Ovary (tissue), 7 donors: ENCODE measurements at regions not wholly inside any gene's neighbourhood (a gene's known extent, or its start where the extent isn't known, plus 50 kb on each side); places are given as distances from the start of the nearest gene placed in this dataset.
"Not testable (repeated sequence)": the region's sequence is repeated elsewhere in the genome, so short reads cannot be mapped to it uniquely, and the experiment has no call there.

Experiments
- DNase-seq, 5 donors: peaks; one replicate each; pipeline ENCODE4 v3.0.0-alpha.2; 2019 to 2020
- H3K27ac ChIP-seq, 2 donors: fragments of 200-600 bp; one replicate each; pipeline versions ENCODE4 v1.5.1 to v1.8.0; 2019 to 2022
- H3K27me3 ChIP-seq: fragments of 200-600 bp; one replicate; pipeline ENCODE4 v1.8.0; 2022
- H3K36me3 ChIP-seq: fragments of 200-600 bp; sonication (generic); one replicate; pipeline ENCODE4 v1.5.1; 2019
- H3K4me1 ChIP-seq: one replicate; pipeline ENCODE4 v1.8.1; 2013; ENCODE audit warnings: mild to moderate bottlenecking, moderate library complexity; ENCODE audit not compliant: insufficient read depth
- H3K4me3 ChIP-seq: fragments of 200-600 bp; sonication (generic); one replicate; pipeline ENCODE4 v1.5.1; 2017
- H3K9me3 ChIP-seq, 2 donors: fragments of 200-600 bp in 1 of 2; sonication (generic) in 1 of 2; one replicate each; pipeline versions ENCODE4 v1.5.1 to v1.8.1; 2013 to 2019; ENCODE audit warnings: mild to moderate bottlenecking in 1 of 2, moderate library complexity in 1 of 2
- CTCF ChIP-seq, 3 donors: fragments of 450-650 bp in 2 of 3; fragments of 200-600 bp in 1 of 3; IDR thresholded peaks; one replicate each; pipeline versions ENCODE4 v1.5.1 to v1.8.0; 2016 to 2022; ENCODE audit warnings: antibody characterized with exemption in 3 of 3, mild to moderate bottlenecking in 1 of 3
- EP300 ChIP-seq: sonication (generic); formaldehyde crosslinking; IDR thresholded peaks from one replicate; pipeline ENCODE4 v1.6.1; 2017; ENCODE audit warnings: antibody characterized with exemption
- POLR2A ChIP-seq: fragments of 450-650 bp; IDR thresholded peaks from one replicate; pipeline ENCODE4 v1.6.1; 2017; ENCODE audit warnings: antibody characterized with exemption, mild to moderate bottlenecking, moderate library complexity
- WGBS, 3 donors: extraction: QIAGEN DNeasy Blood & Tissue Kit in 1 of 3; methylation state at CpG; one replicate each; pipeline versions ENCODE4 v1.1.5 to v1.1.7; 2013 to 2017; 5-methylcytosine and 5-hydroxymethylcytosine counted together
- intact Hi-C, 4 donors: fragments of 100-400 bp; cut with DNase I; formaldehyde crosslinking; loops; one replicate each; pipeline versions ENCODE4 v1.11.0 to v1.15.1; 2022 to 2023
- donor health status: DM: no; HTN: no; CAD: no; lungs with moderate emphysema.
- donor health status: DM: no; HTN: no; CAD: no.
- donor health status: Bipolar disorder and iron deficiency.
- donor health status: DM: no; HTN: no; CAD: no.
- donor health status: DM: yes; HTN: yes; CAD: no.

GRCh38 chr2:8249769-8250168 lies 432.1 kb upstream of the ID2 start:
- no peak for TF ChIP-seq EP300
- no peak for TF ChIP-seq CTCF (IDR thresholded peaks at IDR 0.05)
- TF ChIP-seq POLR2A = no peak
- DNase-seq = no peak
- 58 to 88% (median 70%) methylated on average over 2 of the region's 2 CpGs for WGBS, 3 donors
- Histone ChIP-seq H3K36me3 (no peaks in the 10 kb centered on the region), H3K4me1 (no peaks in the 10 kb centered on the region), H3K4me3 (no peak overlapping the region), H3K27ac (no peak overlapping the region), H3K27me3 (no peaks in the 10 kb centered on the region), H3K9me3 (no peaks in the 10 kb centered on the region)
- intact Hi-C loops = no loop called here

DNA sequence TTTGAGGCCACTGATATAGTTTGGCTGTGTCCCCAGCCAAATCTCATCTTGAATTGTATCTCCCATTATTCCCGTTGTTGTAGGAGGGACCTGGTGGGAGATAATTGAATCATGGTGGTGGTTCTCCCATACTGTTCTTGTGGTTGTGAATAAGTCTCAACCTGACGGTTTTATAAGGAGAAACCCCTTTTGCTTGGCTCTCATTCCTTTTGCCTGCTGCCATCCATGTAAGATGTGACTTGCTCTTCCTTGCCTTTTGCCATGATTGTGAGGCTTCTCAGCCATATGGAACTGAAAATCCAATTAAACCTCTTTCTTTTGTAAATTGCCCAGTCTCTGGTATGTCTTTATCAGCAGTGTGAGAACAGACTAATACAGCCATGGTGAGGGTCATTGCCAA lies 431.6 kb upstream of the ID2 start:
- H3K9me3 ChIP-seq, H3K27me3 ChIP-seq, H3K36me3 ChIP-seq, DNase-seq, intact Hi-C loops, H3K4me3 ChIP-seq, H3K27ac ChIP-seq, H3K4me1 ChIP-seq: not testable (repeated sequence)
- 92 to 97% (median 95%) methylated on average over 2 of the region's 2 CpGs for WGBS, 3 donors

- TF ChIP-seq CTCF (IDR thresholded peaks at IDR 0.05) (no peak), EP300 (no peak)
- intact Hi-C loops = no loop called here
- no peak for DNase-seq
- H3K27me3 ChIP-seq = no peaks in the 10 kb centered on the region
- H3K36me3 ChIP-seq = no peaks in the 10 kb centered on the region
- no peak overlapping the region for H3K4me3 ChIP-seq
- no peak overlapping the region for H3K27ac ChIP-seq
- H3K9me3 ChIP-seq = no peaks in the 10 kb centered on the region
- no peaks in the 10 kb centered on the region for H3K4me1 ChIP-seq
- 79 to 80% (median 79%) methylated on average over 6 of the region's 6 CpGs for WGBS, 3 donors
Observed at GRCh38 chr2:8251291-8251690, 430.6 kb upstream of the ID2 start.

GRCh38 chr2:8251856-8252255 lies 430.0 kb upstream of the ID2 start:
- Histone ChIP-seq H3K9me3 (no peaks in the 10 kb centered on the region), H3K27me3 (no peaks in the 10 kb centered on the region), H3K4me1 (no peaks in the 10 kb centered on the region), H3K36me3 (no peaks in the 10 kb centered on the region), H3K4me3 (no peak overlapping the region), H3K27ac (no peak overlapping the region)
- no peak for TF ChIP-seq CTCF (IDR thresholded peaks at IDR 0.05)
- no peak for TF ChIP-seq EP300
- TF ChIP-seq POLR2A = no peak
- 85 to 97% (median 87%) methylated on average over 7 of the region's 7 CpGs for WGBS, 3 donors
- intact Hi-C loops = no loop called here
- no peak for DNase-seq

- TF ChIP-seq EP300 (no peak), POLR2A (no peak), CTCF (IDR thresholded peaks at IDR 0.05) (no peak)
- H3K9me3 ChIP-seq = no peaks in the 10 kb centered on the region
- WGBS, 3 donors = 78 to 83% (median 80%) methylated on average over 10 of the region's 10 CpGs
- H3K27me3 ChIP-seq = no peaks in the 10 kb centered on the region
- no peak overlapping the region for H3K4me3 ChIP-seq
- DNase-seq = no peak
- H3K4me1 ChIP-seq = no peaks in the 10 kb centered on the region
- intact Hi-C loops = no loop called here
- H3K27ac ChIP-seq = no peak overlapping the region
- H3K36me3 ChIP-seq = no peaks in the 10 kb centered on the region
Observed at GRCh38 chr2:8252997-8253694, 428.7 kb upstream of the ID2 start.
